HFFc6 (cell line): ENCODE measurements at regions not wholly inside any gene's neighbourhood (a gene's known extent, or its start where the extent isn't known, plus 50 kb on each side); places are given as distances from the start of the nearest gene placed in this dataset.
"Not testable (repeated sequence)": the region's sequence is repeated elsewhere in the genome, so short reads cannot be mapped to it uniquely, and the experiment has no call there.

Source experiments
- DNase-seq: peaks from one replicate; pipeline ENCODE4 v3.0.0-alpha.2; 2018
- H3K27ac Mint-ChIP-seq: 2 replicates; pipeline ENCODE4 v1.8.0; 2020; ENCODE audit warnings: mild to moderate bottlenecking, mixed read lengths
- H3K27me3 Mint-ChIP-seq: 2 replicates; pipeline ENCODE4 v1.8.0; 2021; ENCODE audit warnings: mild to moderate bottlenecking, moderate library complexity, mixed read lengths; ENCODE audit not compliant: insufficient read depth
- H3K36me3 Mint-ChIP-seq: 2 replicates; pipeline ENCODE4 v1.8.0; 2021; ENCODE audit warnings: low read depth, mixed read lengths
- H3K4me1 Mint-ChIP-seq: 2 replicates; pipeline ENCODE4 v1.8.0; 2020; ENCODE audit warnings: low read depth, mixed read lengths
- H3K4me3 Mint-ChIP-seq: 2 replicates; pipeline ENCODE4 v1.8.0; 2020; ENCODE audit warnings: mild to moderate bottlenecking, moderate library complexity, mixed read lengths
- H3K9me3 Mint-ChIP-seq: 2 replicates; pipeline ENCODE4 v1.8.0; 2020; ENCODE audit warnings: mild to moderate bottlenecking, mixed read lengths
- CTCF ChIP-seq: fragments of 200-600 bp; sonication (generic); IDR thresholded peaks from 2 replicates; pipeline ENCODE4 v1.5.0; 2021; ENCODE audit warnings: antibody characterized with exemption, mild to moderate bottlenecking

GRCh38 chr1:233802611-233803010, 101.9 kb upstream of the SLC35F3 start:
- no peaks in the 10 kb centered on the region; the same call in 1 of the 2 replicates for H3K36me3 Mint-ChIP-seq

GRCh38 chr1:233805786-233806185, 98.7 kb upstream of the SLC35F3 start:
- no peaks in the 10 kb centered on the region for H3K4me1 Mint-ChIP-seq
- no peak for TF ChIP-seq CTCF

More at GRCh38 chr1:233802611-233803010, 101.9 kb upstream of the SLC35F3 start:
- H3K27me3 Mint-ChIP-seq: no peaks in the 10 kb centered on the region
- no peaks in the 10 kb centered on the region for H3K4me1 Mint-ChIP-seq
- no peak overlapping the region for H3K27ac Mint-ChIP-seq
- no peak overlapping the region for H3K4me3 Mint-ChIP-seq
- no peak for TF ChIP-seq CTCF
- no peak for DNase-seq
- peaks cover 38% of the 10 kb centered on the region for H3K9me3 Mint-ChIP-seq

GRCh38 chr1:233815357-233815756, 89.1 kb upstream of the SLC35F3 start:
- Mint-ChIP-seq H3K4me1 (no peaks in the 10 kb centered on the region), H3K9me3 (peaks cover 52% of the 10 kb centered on the region), H3K27ac (no peak overlapping the region), H3K4me3 (no peak overlapping the region), H3K36me3 (peaks cover 9% of the 10 kb centered on the region; the same call in 1 of the 2 replicates), H3K27me3 (no peaks in the 10 kb centered on the region)
- no peak for DNase-seq
- TF ChIP-seq CTCF: no peak

More at GRCh38 chr1:233805786-233806185, 98.7 kb upstream of the SLC35F3 start:
- no peak for DNase-seq
- Mint-ChIP-seq H3K27ac (no peak overlapping the region), H3K4me3 (no peak overlapping the region), H3K9me3 (peaks cover 45% of the 10 kb centered on the region), H3K36me3 (0 out of 2 replicates have a peak, but pooled peaks cover 1% of the 10 kb centered on the region), H3K27me3 (no peaks in the 10 kb centered on the region)

- H3K4me3 Mint-ChIP-seq: no peak overlapping the region
- no peak for TF ChIP-seq CTCF
- H3K27me3 Mint-ChIP-seq: no peaks in the 10 kb centered on the region
- no peak overlapping the region for H3K27ac Mint-ChIP-seq
- peaks cover 7% of the 10 kb centered on the region; the same call in 1 of the 2 replicates for H3K36me3 Mint-ChIP-seq
- H3K9me3 Mint-ChIP-seq: peaks cover 53% of the 10 kb centered on the region
- no peaks in the 10 kb centered on the region for H3K4me1 Mint-ChIP-seq
- no peak for DNase-seq
These were observed 88.6 kb upstream of the SLC35F3 start for GRCh38 chr1:233815865-233816264.

- Mint-ChIP-seq H3K27ac (no peak overlapping the region), H3K4me3 (no peak overlapping the region), H3K9me3 (peaks cover 53% of the 10 kb centered on the region), H3K27me3 (no peaks in the 10 kb centered on the region), H3K4me1 (no peaks in the 10 kb centered on the region), H3K36me3 (peaks cover 5% of the 10 kb centered on the region; the same call in 1 of the 2 replicates)
- no peak for TF ChIP-seq CTCF
- DNase-seq: no peak
These were observed 88.1 kb upstream of the SLC35F3 start for GRCh38 chr1:233816348-233816747.

- Mint-ChIP-seq H3K36me3 (0 out of 2 replicates have a peak, but pooled peaks cover 4% of the 10 kb centered on the region), H3K27ac (no peak overlapping the region), H3K27me3 (no peaks in the 10 kb centered on the region), H3K4me1 (no peaks in the 10 kb centered on the region), H3K9me3 (peaks cover 45% of the 10 kb centered on the region), H3K4me3 (no peak overlapping the region)
- no peak for DNase-seq
- TF ChIP-seq CTCF: no peak
These were observed 85.4 kb upstream of the SLC35F3 start for GRCh38 chr1:233819042-233819441.

GRCh38 chr1:233824179-233824578, 80.3 kb upstream of the SLC35F3 start:
- H3K4me1 Mint-ChIP-seq, DNase-seq: not testable (repeated sequence)

GRCh38 chr1:233827937-233828336, 76.5 kb upstream of the SLC35F3 start:
- H3K27ac Mint-ChIP-seq, H3K36me3 Mint-ChIP-seq: not testable (repeated sequence)

More at GRCh38 chr1:233824179-233824578, 80.3 kb upstream of the SLC35F3 start:
- H3K36me3 Mint-ChIP-seq, H3K27ac Mint-ChIP-seq, H3K4me3 Mint-ChIP-seq, H3K27me3 Mint-ChIP-seq: not testable (repeated sequence)
- H3K9me3 Mint-ChIP-seq: peaks cover 64% of the 10 kb centered on the region

More at GRCh38 chr1:233827937-233828336, 76.5 kb upstream of the SLC35F3 start:
- H3K27me3 Mint-ChIP-seq, H3K4me1 Mint-ChIP-seq, H3K4me3 Mint-ChIP-seq, DNase-seq: not testable (repeated sequence)
- peaks cover 76% of the 10 kb centered on the region for H3K9me3 Mint-ChIP-seq
